HTR-8/SVneo (cell line): ENCODE measurements at regions not wholly inside any gene's neighbourhood (a gene's known extent, or its start where the extent isn't known, plus 50 kb on each side); places are given as distances from the start of the nearest gene placed in this dataset.
"Not testable (repeated sequence)": the region's sequence is repeated elsewhere in the genome, so short reads cannot be mapped to it uniquely, and the experiment has no call there.

ENCODE experiments used
- DNase-seq: peaks from one replicate; pipeline ENCODE4 v3.0.0; 2011; ENCODE audit warnings: low spot score, mixed read lengths; ENCODE audit not compliant: insufficient read length
- FAIRE-seq: peaks from 2 replicates; lab custom pipeline; 2011; peaks lifted over from hg19 to GRCh38; lab: Jason Lieb, UNC

DNA sequence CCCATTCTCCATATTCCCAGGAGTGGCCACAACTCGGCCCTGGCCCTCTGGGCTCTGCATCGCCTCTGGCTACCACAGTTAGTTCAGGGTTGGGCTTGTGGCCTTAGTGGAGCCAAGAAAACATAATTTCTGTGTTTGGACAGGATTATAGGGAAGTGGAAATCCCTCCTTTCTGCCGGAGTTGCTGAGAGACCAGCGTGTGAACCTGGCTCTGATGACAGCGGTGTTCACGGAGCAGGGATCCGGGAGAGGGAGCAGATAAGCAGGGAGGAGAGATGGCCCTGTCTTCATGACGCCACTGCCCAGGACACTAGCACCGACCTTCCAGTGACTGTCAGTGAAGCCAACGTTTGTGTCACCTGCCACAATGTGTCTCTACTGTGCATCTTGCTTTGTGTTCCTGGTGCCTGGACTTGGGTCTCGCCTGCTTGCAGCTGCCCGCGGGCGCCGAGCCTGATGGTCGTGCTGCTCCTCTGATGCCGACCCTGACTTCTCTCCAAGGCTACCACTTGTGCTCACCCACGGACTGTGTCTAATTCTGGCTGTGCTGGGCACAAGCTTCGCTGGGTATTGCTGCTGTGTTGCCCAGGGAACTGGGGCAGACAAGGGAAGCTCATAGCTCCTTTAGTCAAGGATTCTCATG is 67.0 kb upstream of the VIPR2 start:
- FAIRE-seq (no peak), DNase-seq (no peak)

DNA sequence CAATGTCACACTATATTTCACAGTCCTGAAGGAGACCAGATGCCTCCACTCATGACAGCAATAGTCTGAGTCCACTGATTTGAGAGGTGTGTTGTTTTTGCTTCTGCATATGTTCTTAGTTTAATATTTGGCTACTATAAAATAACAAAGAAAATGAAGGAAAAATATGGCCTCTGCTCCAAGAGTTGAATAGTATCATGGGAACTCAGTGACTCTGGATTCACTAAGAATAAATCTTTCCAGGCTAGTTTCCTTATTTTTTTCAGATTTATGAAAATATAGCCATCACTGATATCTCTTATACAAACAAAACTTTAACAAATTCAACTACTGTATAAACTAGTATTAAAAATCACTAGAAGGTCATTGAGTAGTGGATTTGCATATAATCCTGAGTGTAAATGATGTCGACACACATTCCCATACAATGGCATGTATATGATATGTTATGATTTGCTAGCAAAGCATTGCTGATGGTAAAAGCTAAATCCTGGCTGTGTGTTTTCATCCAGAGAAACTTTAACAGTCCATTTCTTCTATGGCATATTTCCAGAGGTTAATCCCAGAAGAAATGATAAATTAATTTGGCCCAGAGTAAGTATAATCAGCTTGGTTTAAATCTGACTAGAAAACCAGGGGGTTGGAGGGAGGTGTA is 66.0 kb upstream of the VIPR2 start:
- FAIRE-seq: no peak
- DNase-seq: no peak

DNA sequence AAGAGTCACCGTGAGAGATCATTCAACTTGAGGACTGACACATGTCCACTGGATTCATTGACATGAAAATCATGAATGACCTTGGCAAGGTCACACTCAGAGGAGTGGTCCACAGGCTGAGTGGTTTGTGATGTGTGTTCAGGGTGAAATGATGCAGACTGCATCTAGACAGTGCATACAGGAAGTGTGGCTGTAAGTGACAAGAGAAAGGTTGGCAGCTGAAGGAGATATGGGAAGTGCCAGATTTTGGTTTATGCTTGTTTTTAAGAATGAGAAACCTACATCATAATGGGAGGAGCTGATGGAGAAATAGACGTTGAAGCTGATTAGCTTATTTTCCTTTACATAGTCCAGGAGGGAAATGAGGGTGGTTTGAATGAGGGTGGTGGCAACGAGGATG is 64.8 kb upstream of the VIPR2 start:
- no peak for FAIRE-seq
- DNase-seq: no peak

DNA sequence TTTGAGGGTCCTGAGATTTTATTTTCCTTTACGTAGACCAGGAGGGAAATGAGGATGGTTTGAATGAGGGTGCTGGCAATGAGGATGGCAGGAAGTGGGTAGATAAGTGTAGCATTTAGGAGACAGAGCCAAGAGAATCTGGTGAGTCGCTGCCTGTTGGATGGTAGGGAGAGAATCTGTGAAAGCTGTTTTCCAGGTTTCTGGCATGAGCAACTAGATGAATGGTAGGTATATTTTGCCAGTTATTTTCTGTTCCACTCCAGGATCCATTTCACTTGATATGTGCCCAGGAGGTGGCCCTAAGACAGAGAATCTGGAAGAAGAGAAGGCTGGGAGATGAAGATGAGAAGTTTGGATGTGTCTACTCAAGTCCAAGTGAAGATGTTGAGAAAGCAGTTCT is 63.3 kb upstream of the VIPR2 start:
- FAIRE-seq (no peak), DNase-seq (no peak)

DNA sequence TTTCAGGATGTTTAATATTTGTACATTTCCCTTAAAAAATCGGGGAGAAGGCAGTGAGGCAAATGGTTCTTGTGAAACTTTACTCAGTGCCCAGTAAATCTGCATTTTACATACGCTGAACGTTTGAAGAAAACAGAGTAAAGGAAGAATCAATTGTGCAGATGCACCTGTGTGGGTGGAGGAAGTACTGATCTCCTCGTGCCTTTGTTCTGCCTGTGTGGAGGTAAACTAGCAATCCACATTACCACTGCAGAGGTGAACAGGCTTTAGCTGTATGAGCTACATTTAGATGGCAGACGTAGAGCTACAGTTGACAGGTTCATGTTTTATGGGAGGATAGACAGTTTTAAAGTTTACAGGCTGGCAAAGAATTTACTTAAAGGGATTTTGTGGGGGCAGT is 62.7 kb upstream of the VIPR2 start:
- no peak for FAIRE-seq
- DNase-seq: no peak

DNA sequence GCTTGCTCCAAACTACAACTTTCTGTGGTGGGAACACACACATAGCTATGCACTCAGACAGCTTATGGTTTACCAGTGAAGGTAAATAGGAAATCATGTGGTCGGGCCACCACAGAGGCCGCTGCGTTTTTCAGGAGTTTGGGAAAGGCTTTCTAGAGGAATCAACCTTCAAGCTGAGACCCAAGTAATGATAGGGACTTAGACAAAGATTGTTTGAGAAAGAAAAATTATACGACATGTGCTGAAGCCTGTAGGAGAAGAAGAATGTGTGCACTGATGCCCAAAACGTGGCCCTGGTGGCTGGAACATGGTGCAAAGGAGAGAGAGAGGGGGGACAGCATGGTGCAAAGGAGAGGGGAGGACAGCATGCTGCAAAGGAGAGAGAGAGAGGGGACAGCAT is 61.2 kb upstream of the VIPR2 start:
- no peak for FAIRE-seq
- DNase-seq: no peak

DNA sequence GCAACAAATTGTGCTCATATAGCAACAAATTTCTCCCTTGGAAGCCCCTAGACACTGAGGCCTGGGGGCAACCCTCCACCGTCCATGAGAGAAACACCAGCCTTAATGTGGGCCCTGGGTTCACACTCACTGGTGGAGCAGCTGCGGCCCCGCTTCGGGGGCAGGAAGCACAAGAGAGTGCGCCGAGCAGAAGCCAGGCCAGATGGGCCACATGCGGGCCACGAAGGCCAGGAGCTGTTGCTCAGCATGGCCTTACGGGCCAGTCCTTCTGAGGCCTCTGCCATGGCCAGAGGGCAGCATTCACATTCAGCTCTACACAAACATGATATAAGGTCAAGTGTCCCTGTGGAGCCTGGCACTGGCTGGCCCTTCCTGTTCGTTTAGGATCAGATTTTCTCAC is 60.0 kb upstream of the VIPR2 start:
- DNase-seq: no peak
- no peak for FAIRE-seq

DNA sequence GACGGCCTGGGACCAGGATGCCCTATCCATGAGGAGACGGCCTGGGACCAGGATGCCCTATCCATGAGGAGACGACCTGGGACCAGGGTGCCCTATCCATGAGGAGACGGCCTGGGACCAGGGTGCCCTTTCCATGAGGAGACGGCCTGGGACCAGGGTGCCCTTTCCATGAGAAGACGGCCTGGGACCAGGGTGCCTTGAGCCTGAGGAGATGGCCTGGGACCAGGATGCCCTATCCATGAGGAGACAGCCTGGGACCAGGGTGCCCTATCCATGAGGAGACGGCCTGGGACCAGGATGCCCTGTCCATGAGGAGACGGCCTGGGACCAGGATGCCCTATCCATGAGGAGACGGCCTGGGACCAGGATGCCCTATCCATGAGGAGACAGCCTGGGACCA is 58.6 kb upstream of the VIPR2 start:
- peak; percentile 38 for FAIRE-seq

DNA sequence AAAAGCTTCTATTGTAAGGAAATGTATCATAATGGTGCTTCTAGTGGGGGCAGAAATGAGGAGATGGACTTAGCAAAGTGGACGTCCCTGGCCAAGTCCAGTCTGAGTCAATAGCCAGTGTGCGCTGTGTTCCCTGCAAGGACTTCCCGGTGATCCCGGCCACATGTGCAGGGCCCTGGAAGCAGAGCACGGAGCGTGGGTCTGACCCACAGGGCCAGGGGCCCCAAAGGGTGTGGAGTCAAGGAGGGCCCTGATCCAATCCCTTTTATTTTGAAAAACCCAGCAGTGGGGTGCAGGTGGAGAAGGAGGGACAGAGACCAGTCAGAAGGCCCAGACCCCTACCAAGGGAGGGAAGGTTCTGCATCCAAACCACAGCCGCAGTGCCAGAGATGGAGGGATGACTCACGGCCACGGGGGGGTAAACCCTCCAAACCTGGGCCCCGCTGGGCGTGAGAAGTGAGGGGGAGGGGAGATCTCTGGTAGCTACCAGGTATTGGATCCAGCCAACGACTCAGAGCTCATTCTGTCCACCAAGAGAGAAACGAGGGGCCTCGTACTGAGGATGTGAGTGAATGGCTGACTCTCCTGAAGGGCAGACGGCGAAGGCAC is 57.2 kb upstream of the VIPR2 start:
- FAIRE-seq: no peak
- DNase-seq: no peak

More for the DNA sequence above, 58.6 kb upstream of the VIPR2 start:
- DNase-seq: not testable (repeated sequence)

DNA sequence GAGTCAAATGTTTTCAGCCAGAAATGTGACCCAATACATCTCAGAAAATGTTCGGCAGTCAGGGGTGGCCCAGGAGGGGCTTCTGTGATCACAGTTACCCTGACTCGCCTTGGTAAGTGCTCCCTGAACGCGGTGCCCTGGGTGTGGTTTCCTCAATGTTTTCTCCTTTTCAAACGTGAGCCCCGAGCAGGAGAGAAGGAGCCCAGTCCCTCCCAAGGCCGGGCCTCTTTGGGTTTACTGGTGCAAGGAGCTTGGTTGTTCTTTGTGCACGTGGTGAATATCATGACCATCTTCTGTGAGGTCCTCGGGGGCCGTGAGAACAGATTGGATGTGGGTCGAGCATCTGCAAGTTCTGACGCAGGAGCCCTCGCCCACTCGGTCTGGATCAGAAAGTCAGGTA is 55.8 kb upstream of the VIPR2 start:
- FAIRE-seq (no peak), DNase-seq (no peak)

DNA sequence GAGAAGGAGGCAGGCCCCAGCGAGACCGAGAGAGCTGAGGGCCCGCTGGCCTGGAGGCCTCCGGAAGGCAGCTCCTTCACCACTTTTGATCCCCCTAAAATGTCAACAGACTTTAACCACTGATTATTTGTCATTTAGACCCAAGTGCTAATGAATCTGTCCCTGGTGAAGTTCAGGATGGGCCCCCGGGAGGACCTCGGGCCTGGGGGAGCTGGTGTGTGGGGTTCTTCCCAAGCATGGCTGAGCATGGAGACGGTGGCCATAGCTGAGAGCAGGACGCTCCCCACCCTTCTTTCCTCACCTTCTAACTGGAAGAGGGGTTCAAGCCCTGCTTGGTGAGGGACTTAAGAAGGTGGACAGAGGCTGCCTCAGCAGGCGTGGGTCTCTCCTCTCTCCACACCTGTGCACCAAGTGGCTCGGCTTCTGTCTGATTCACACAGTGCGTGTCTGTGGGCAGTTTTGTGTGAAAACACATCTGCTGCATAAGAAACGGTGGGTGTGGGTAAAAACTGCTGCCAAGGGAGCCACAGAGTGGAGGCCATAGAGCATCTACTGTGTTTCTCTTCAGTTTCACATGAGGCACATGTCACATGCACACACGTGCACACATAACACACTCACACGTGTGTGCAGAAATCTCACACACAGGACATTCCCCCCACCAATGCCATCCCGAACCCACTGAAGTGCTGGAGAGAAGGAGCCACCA is 53.5 kb upstream of the VIPR2 start:
- FAIRE-seq (no peak), DNase-seq (no peak)

DNA sequence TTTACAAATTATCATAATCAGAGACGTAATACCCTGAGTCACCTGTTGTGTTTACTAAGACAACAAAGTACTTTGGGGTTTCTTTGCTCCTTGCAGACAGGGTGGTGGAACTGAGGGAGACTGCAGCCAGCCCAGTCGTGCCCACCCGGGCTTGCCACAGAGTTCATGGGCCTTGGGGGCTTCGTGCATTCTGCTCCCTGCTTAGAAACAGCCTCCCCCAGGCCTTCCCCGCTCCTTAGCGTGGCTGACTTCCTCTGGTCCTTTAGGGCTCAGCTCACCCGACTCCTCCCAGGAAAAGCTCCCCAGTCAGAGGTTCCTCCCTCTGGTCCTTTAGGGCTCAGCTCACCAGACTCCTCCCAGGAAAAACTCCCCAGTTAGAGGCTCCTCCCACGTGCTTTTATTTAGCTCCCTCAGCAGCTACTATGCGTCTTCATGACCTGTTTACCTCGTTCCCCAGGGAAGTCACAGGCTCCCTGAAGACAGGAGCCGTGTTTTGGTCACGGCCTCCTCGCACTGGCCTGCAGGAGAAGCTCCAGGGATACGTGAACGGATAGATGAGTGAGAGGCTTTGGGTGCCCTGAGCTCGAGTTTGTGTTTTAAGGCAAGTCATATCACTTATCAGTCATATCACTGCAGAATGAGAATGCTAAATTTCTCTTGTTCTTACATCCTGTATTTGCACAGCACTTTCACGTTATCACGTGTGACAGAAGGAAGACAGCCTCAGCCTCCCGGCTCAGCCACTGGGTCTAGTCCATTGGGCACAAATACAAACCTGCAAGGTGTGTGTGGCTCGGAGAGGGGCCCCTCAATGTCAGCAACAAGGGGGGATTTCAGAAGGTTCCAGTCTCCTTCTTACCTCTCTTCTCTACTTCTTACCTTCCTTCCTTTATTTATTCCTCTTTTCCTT is 52.7 kb upstream of the VIPR2 start:
- no peak for FAIRE-seq
- peak; percentile 20 for DNase-seq

DNA sequence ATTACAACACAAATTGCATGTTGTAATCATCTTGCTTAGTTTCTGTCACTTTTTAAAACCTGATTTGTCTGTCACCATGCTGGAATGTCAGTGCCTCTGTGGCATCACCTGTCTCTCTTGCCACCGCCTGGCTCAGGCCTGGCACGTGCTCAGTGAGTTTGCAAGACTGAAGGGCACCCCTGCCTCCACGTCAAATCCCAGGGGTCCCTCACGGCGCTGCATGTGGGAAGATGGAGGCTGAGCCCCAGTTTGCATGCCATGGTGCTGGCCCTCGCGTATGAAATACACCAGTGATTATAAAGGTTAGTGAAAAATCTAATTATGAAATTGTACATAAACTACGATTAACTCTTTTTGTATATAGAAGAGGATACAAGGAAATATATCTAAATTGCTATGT is 51.9 kb upstream of the VIPR2 start:
- FAIRE-seq: no peak
- DNase-seq: no peak

DNA sequence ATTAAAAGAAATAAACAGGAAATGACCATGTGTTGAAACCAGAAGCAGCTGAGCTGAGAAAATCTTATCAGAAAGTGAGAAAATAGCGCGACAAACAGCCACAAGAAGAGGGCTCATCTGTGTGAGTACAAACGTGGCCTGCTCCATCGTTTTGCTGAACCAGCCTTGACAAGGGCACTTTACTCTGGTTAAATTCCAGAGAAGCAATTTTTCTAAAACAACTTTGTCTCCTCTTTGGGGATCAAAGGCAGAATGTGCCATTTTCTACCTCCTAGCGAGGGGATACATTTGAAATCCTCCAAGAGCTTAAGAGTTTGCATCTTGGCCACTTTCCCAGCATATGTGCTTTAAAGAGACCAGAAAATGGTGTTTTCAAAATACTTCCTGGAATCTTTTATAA is 51.3 kb upstream of the VIPR2 start:
- no peak for DNase-seq
- no peak for FAIRE-seq
